ENCODE measurements at regions not wholly inside any gene's neighbourhood (a gene's known extent, or its start where the extent isn't known, plus 50 kb on each side); places are given as distances from the start of the nearest gene placed in this dataset.

DNA sequence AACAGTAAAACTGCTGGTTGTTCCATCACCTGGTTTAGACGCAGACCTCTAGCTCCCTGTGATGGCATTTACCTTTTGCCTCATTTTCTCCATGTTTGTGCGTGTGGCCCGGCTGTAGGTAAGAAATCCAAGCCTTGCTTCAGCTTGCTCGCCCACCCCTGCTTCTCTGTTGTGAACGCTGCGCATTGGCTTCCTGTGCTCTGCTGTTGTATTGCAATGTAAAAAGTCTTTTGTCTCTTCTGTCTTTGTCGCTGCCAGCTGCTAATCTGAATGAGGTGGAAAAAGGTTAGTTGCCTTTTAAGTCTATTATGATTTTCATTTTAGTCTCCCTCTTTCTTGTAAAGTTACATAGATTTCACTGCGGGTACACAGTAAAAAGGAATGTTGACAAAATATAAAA, 127.3 kb upstream of the PACRGL start:
- TF ChIP-seq POLR2A (IDR thresholded peaks at IDR 0.05) (no peak), POLR2AphosphoS5 (IDR thresholded peaks at IDR 0.05) (no peak), EP300 (IDR thresholded peaks at IDR 0.05) (no peak)
